Spleen (tissue), 7 donors: ENCODE measurements at regions not wholly inside any gene's neighbourhood (a gene's known extent, or its start where the extent isn't known, plus 50 kb on each side); places are given as distances from the start of the nearest gene placed in this dataset.

ENCODE experiments used
- CTCF ChIP-seq, 11 experiments: fragments of 200-600 bp in 7 of 11; fragments of 450-650 bp in 4 of 11; sonication (generic) in 4 of 11; IDR thresholded peaks in 8 of 11; conservative IDR thresholded peaks in 3 of 11; 1 replicate in 7 of 11; 2 replicates in 4 of 11; pipeline versions ENCODE4 v1.4.0 to v1.8.0; 2016 to 2021; ENCODE audit warnings: antibody characterized with exemption in 11 of 11, inconsistent platforms in 4 of 11, mild to moderate bottlenecking in 1 of 11
- POLR2A ChIP-seq, 3 donors: fragments of 450-650 bp; IDR thresholded peaks; one replicate each; pipeline ENCODE4 v1.5.1; 2017; ENCODE audit warnings: antibody characterized with exemption in 3 of 3, mild to moderate bottlenecking in 1 of 3
- POLR2AphosphoS5 ChIP-seq, 3 donors: sonication (generic); formaldehyde crosslinking; IDR thresholded peaks; one replicate each; pipeline ENCODE4 v1.5.1; 2017; ENCODE audit warnings: antibody characterized with exemption in 3 of 3
- donor health status: DM: no; HTN: no; CAD: no; lungs with moderate emphysema.
- donor health status: DM: no; HTN: no; CAD: no.
- donor health status: DM: no; HTN: no; CAD: no.

- TF ChIP-seq CTCF (IDR thresholded peaks at IDR 0.05 in 8 of 11, conservative IDR thresholded peaks at IDR 0.05 in 3 of 11) (no peak), POLR2AphosphoS5 (IDR thresholded peaks at IDR 0.05) (no peak), POLR2A (IDR thresholded peaks at IDR 0.05) (no peak)
Observed at GRCh38 chr12:4014858-4015224, 141.6 kb upstream of the PARP11 start.
